Lung (tissue), 11 donors: ENCODE measurements at regions not wholly inside any gene's neighbourhood (a gene's known extent, or its start where the extent isn't known, plus 50 kb on each side); places are given as distances from the start of the nearest gene placed in this dataset.

ENCODE experiments used
- ATAC-seq: fragments of 200-7000 bp; cut with Tn5 transposase; one replicate; pipeline ENCODE4 v1.9.1; 2020; ENCODE audit warnings: moderate number of reproducible peaks; ENCODE audit not compliant: insufficient read depth, low FRiP score
- DNase-seq, 3 donors: peaks; one replicate each; pipeline ENCODE4 v3.0.0-alpha.2; 2013 to 2017
- H3K27ac ChIP-seq, 2 donors: one replicate each; pipeline ENCODE4 v1.5.1; 2013; ENCODE audit warnings: mild to moderate bottlenecking in 2 of 2, moderate library complexity in 2 of 2, control low read depth in 1 of 2, inconsistent platforms in 1 of 2, low read depth in 1 of 2, low read length in 1 of 2
- H3K27me3 ChIP-seq, 3 donors: one replicate each; pipeline ENCODE4 v1.5.1; 2013; ENCODE audit warnings: low read length in 2 of 3; ENCODE audit not compliant: control insufficient read depth in 3 of 3, insufficient read depth in 3 of 3
- H3K36me3 ChIP-seq, 4 donors: one replicate each; pipeline ENCODE4 v1.5.1; 2013; ENCODE audit warnings: low read length in 4 of 4, mild to moderate bottlenecking in 1 of 4, moderate library complexity in 1 of 4; ENCODE audit not compliant: control insufficient read depth in 4 of 4, insufficient read depth in 4 of 4
- H3K4me1 ChIP-seq, 5 donors: one replicate each; pipeline ENCODE4 v1.5.1; 2013; ENCODE audit warnings: low read length in 5 of 5, mild to moderate bottlenecking in 2 of 5, moderate library complexity in 1 of 5; ENCODE audit not compliant: control insufficient read depth in 5 of 5, insufficient read depth in 5 of 5
- H3K4me3 ChIP-seq: one replicate; pipeline ENCODE4 v1.5.1; 2013; ENCODE audit warnings: mild to moderate bottlenecking, control low read depth, moderate library complexity
- H3K9ac ChIP-seq, 2 donors: one replicate each; pipeline ENCODE4 v1.5.1; 2013; ENCODE audit warnings: low read length in 2 of 2, control low read depth in 1 of 2; ENCODE audit not compliant: insufficient read depth in 1 of 2
- H3K9me3 ChIP-seq, 4 donors: one replicate each; pipeline ENCODE4 v1.5.1; 2013; ENCODE audit warnings: low read length in 3 of 4, mild to moderate bottlenecking in 1 of 4, moderate library complexity in 1 of 4; ENCODE audit not compliant: control insufficient read depth in 4 of 4, insufficient read depth in 3 of 4
- WGBS, 2 donors: extraction: QIAGEN DNeasy Blood & Tissue Kit; methylation state at CpG; one replicate each; pipeline ENCODE4 v1.1.7; 2013; 5-methylcytosine and 5-hydroxymethylcytosine counted together
- TF ChIP-seq, protein P1 (sequence below): IDR thresholded peaks from 2 replicates; pipeline ENCODE4 v1.5.1; 2012; ENCODE audit warnings: mild to moderate bottlenecking; ENCODE audit errors: control extremely low read depth, extremely low read depth
- donor health status: control.
- donor health status: control.
- donor health status: Bipolar disorder and iron deficiency.
- donor health status: healthy.
- donor health status: DM: yes; HTN: yes; CAD: no.

DNA sequence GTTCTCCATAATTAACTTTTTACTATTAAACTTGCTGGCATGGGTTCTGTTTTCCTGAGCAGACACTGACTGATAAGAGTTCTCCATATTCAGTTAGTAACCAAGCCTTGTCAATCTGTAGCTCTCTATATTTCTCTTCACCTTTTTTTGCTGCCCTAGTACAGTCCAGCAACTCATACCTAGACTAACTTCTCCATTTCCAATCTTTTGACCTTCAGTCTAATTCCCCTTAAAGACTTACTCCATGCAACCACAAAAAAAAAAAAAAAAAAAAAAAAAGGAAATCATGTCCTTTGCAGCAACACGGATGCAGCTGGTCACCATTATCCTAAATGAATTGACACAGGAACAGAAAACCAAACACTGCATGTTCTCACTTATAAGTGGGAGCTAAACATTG, 125.7 kb upstream of the KRAS start:
- no peak overlapping the region for H3K4me3 ChIP-seq
- H3K9ac ChIP-seq = no peak overlapping the region
- WGBS, 2 donors = 32 to 45% methylated on average over 1 of the region's 1 CpG
- no peaks in the 10 kb centered on the region for H3K9me3 ChIP-seq
- no peaks in the 10 kb centered on the region for H3K36me3 ChIP-seq
- no peak for ATAC-seq
- TF ChIP-seq, protein P1, sequence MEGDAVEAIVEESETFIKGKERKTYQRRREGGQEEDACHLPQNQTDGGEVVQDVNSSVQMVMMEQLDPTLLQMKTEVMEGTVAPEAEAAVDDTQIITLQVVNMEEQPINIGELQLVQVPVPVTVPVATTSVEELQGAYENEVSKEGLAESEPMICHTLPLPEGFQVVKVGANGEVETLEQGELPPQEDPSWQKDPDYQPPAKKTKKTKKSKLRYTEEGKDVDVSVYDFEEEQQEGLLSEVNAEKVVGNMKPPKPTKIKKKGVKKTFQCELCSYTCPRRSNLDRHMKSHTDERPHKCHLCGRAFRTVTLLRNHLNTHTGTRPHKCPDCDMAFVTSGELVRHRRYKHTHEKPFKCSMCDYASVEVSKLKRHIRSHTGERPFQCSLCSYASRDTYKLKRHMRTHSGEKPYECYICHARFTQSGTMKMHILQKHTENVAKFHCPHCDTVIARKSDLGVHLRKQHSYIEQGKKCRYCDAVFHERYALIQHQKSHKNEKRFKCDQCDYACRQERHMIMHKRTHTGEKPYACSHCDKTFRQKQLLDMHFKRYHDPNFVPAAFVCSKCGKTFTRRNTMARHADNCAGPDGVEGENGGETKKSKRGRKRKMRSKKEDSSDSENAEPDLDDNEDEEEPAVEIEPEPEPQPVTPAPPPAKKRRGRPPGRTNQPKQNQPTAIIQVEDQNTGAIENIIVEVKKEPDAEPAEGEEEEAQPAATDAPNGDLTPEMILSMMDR = no peak
- peaks cover 0 to 15% (median 8%) of the 10 kb centered on the region in 5 donors for H3K4me1 ChIP-seq
- H3K27me3 ChIP-seq = no peaks in the 10 kb centered on the region
- DNase-seq = no peak
- H3K27ac ChIP-seq = no peak overlapping the region

DNA sequence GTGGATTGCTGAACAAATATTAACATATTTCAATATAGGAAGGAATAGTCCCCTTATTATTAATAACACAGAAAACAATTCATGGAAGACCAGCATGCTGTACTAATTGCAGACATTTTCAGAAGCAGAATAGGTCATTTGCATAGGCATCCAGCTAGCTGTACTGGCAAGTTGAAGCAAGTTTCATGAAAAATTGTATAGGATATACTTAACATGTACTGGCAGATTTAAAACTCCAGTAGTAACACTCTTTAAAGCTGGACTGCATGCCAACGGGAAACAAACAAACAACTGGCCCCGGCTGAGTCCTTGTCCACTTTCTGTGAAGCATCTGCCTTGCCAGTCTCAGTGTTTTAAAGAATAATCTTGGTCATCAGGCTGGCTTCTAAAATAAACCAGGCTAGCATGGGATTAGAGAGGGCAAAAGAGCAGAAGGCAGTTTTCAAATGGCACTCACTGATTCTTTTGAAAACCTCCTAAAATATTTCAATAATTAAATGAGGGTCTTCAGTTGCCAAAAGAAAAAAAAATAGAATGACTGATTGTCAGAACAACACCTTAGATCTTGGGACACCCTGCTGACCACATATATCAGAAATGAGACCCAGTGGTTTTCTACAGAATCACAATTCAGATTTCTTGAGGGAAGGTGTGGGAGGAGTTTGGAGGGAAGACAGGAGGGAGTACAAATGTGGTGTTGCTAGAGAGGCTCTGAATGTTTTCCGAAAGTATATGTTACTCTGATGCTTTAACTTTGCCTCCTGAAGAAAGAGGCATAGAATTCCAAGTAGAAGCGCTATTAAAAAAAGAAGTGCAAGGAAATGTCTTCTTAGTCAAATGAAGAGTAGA, 122.5 kb upstream of the KRAS start:
- Histone ChIP-seq H3K27me3 (no peaks in the 10 kb centered on the region), H3K4me3 (no peak overlapping the region), H3K4me1 (peaks cover 0 to 15% (median 8%) of the 10 kb centered on the region in 5 donors), H3K9ac (peak overlapping the region in 1 of 2 donors; percentile 38), H3K9me3 (no peaks in the 10 kb centered on the region), H3K27ac (no peak overlapping the region), H3K36me3 (no peaks in the 10 kb centered on the region)
- DNase-seq (peak; percentile 36 to 77 (median 76)), ATAC-seq (no peak)
- TF ChIP-seq, protein P1 = no peak
- WGBS, 2 donors = 68 to 85% methylated on average over 4 of the region's 4 CpGs

- DNase-seq (no peak), ATAC-seq (no peak)
- Histone ChIP-seq H3K9ac (no peak overlapping the region), H3K9me3 (no peaks in the 10 kb centered on the region), H3K4me3 (no peak overlapping the region), H3K4me1 (peaks cover 0 to 15% (median 8%) of the 10 kb centered on the region in 5 donors), H3K27ac (no peak overlapping the region), H3K27me3 (no peaks in the 10 kb centered on the region), H3K36me3 (no peaks in the 10 kb centered on the region)
- TF ChIP-seq, protein P1 = no peak
These were observed 121.3 kb upstream of the KRAS start for GRCh38 chr12:25372002-25372401.
